Peyer's patch (tissue), 4 donors: ENCODE measurements at regions not wholly inside any gene's neighbourhood (a gene's known extent, or its start where the extent isn't known, plus 50 kb on each side); places are given as distances from the start of the nearest gene placed in this dataset.

Experiments
- CTCF ChIP-seq, 6 experiments: fragments of 450-650 bp in 4 of 6; fragments of 200-600 bp in 2 of 6; sonication (generic) in 1 of 6; IDR thresholded peaks; one replicate each; pipeline ENCODE4 v1.5.1; 2017 to 2019; ENCODE audit warnings: antibody characterized with exemption in 6 of 6, mild to moderate bottlenecking in 3 of 6, moderate library complexity in 1 of 6
- POLR2A ChIP-seq, 2 donors: fragments of 450-650 bp; IDR thresholded peaks; one replicate each; pipeline ENCODE4 v1.5.1; 2017; ENCODE audit warnings: antibody characterized with exemption in 2 of 2, mild to moderate bottlenecking in 2 of 2, moderate library complexity in 2 of 2

- TF ChIP-seq CTCF (IDR thresholded peaks at IDR 0.05): no peak
- TF ChIP-seq POLR2A (IDR thresholded peaks at IDR 0.05): no peak
Observed at GRCh38 chr1:36733748-36734147, 251.0 kb upstream of the CSF3R start.
